SK-N-SH treated with all-trans-retinoic acid at 6 μM for 48 hours (cell line): ENCODE measurements at regions not wholly inside any gene's neighbourhood (a gene's known extent, or its start where the extent isn't known, plus 50 kb on each side); places are given as distances from the start of the nearest gene placed in this dataset.

ENCODE experiments used
- ATAC-seq: fragments of 200-7000 bp; cut with Tn5 transposase; 3 replicates; pipeline ENCODE4 v1.9.1; 2020; ENCODE audit warnings: mild to moderate bottlenecking, moderate library complexity
- ARNTL ChIP-seq: fragments of 450-650 bp; formaldehyde crosslinking; IDR thresholded peaks from 2 replicates; pipeline ENCODE4 v1.5.0; 2020; ENCODE audit warnings: low read depth, mild to moderate bottlenecking, moderate library complexity, borderline replicate concordance
- BACH2 ChIP-seq: fragments of 250-450 bp; sonication (Bioruptor Pico); IDR thresholded peaks from 2 replicates; pipeline ENCODE4 v1.9.0; 2021; ENCODE audit warnings: mild to moderate bottlenecking, borderline replicate concordance
- CSRNP3 ChIP-seq: fragments of 250-450 bp; sonication (Bioruptor Pico); IDR thresholded peaks from 2 replicates; pipeline ENCODE4 v1.5.1; 2021; ENCODE audit warnings: mild to moderate bottlenecking, moderate library complexity
- ESRRG ChIP-seq: fragments of 250-450 bp; sonication (Bioruptor Pico); IDR thresholded peaks from 2 replicates; pipeline ENCODE4 v1.6.1; 2021; ENCODE audit warnings: mild to moderate bottlenecking
- GLIS3 ChIP-seq: fragments of 250-450 bp; sonication (Bioruptor Pico); IDR thresholded peaks from 2 replicates; pipeline ENCODE4 v1.5.0; 2020; ENCODE audit warnings: mild to moderate bottlenecking, moderate library complexity
- ISL1 ChIP-seq: fragments of 250-450 bp; sonication (Bioruptor Pico); IDR thresholded peaks from 2 replicates; pipeline ENCODE4 v2.1.2; 2022; ENCODE audit warnings: mild to moderate bottlenecking, moderate library complexity
- OSR1 ChIP-seq: fragments of 250-450 bp; sonication (Bioruptor Pico); IDR thresholded peaks from 2 replicates; pipeline ENCODE4 v1.8.0; 2022; ENCODE audit warnings: moderate library complexity, mild to moderate bottlenecking, inconsistent platforms
- PATZ1 ChIP-seq: fragments of 250-450 bp; sonication (Bioruptor Pico); IDR thresholded peaks from 2 replicates; pipeline ENCODE4 v1.8.0; 2020; ENCODE audit warnings: mild to moderate bottlenecking, moderate library complexity, borderline replicate concordance
- POU6F1 ChIP-seq: fragments of 250-450 bp; sonication (Bioruptor Pico); IDR thresholded peaks from 2 replicates; pipeline ENCODE4 v1.8.0; 2021; ENCODE audit warnings: low read depth, mild to moderate bottlenecking, moderate library complexity, borderline replicate concordance
- PPARA ChIP-seq: fragments of 250-450 bp; sonication (Bioruptor Pico); IDR thresholded peaks from 2 replicates; pipeline ENCODE4 v1.5.0; 2020; ENCODE audit warnings: mild to moderate bottlenecking, borderline replicate concordance
- RARB ChIP-seq: fragments of 250-450 bp; sonication (Bioruptor Pico); IDR thresholded peaks from 2 replicates; pipeline ENCODE4 v1.8.0; 2021; ENCODE audit warnings: mild to moderate bottlenecking, moderate library complexity
- SNAI2 ChIP-seq: fragments of 250-450 bp; sonication (Bioruptor Pico); IDR thresholded peaks from 2 replicates; pipeline ENCODE4 v1.5.0; 2020; ENCODE audit warnings: mild to moderate bottlenecking, moderate library complexity
- TCF4 ChIP-seq: fragments of 250-450 bp; sonication (Bioruptor Pico); IDR thresholded peaks from 2 replicates; pipeline ENCODE4 v1.8.0; 2021; ENCODE audit warnings: mild to moderate bottlenecking, moderate library complexity, borderline replicate concordance
- TOX ChIP-seq: fragments of 250-450 bp; sonication (Bioruptor Pico); IDR thresholded peaks from 2 replicates; pipeline ENCODE4 v1.8.0; 2021; ENCODE audit warnings: mild to moderate bottlenecking, moderate library complexity, borderline replicate concordance
- ZC3H10 ChIP-seq: fragments of 250-450 bp; sonication (Bioruptor Pico); IDR thresholded peaks from 2 replicates; pipeline ENCODE4 v1.5.1; 2021; ENCODE audit warnings: mild to moderate bottlenecking, moderate library complexity
- ZFP3 ChIP-seq: fragments of 250-450 bp; sonication (Bioruptor Pico); IDR thresholded peaks from 2 replicates; pipeline ENCODE4 v1.5.0; 2020; ENCODE audit warnings: mild to moderate bottlenecking, moderate library complexity
- ZFP30 ChIP-seq: fragments of 450-650 bp; formaldehyde crosslinking; IDR thresholded peaks from 2 replicates; pipeline ENCODE4 v1.5.0; 2022; ENCODE audit warnings: mild to moderate bottlenecking, moderate library complexity
- ZNF565 ChIP-seq: fragments of 450-650 bp; formaldehyde crosslinking; conservative IDR thresholded peaks from 2 replicates; pipeline ENCODE4 v1.5.0; 2020; ENCODE audit warnings: low read depth, mild to moderate bottlenecking, moderate library complexity
- TF ChIP-seq, protein P1 (sequence below): fragments of 250-450 bp; sonication (Bioruptor Pico); IDR thresholded peaks from 2 replicates; pipeline ENCODE4 v1.5.0; 2020; ENCODE audit warnings: mild to moderate bottlenecking, moderate library complexity
- TF ChIP-seq, protein P2 (sequence below): fragments of 250-450 bp; sonication (Bioruptor Pico); IDR thresholded peaks from 2 replicates; pipeline ENCODE4 v1.5.1; 2020; ENCODE audit warnings: low read depth, mild to moderate bottlenecking, moderate library complexity

DNA sequence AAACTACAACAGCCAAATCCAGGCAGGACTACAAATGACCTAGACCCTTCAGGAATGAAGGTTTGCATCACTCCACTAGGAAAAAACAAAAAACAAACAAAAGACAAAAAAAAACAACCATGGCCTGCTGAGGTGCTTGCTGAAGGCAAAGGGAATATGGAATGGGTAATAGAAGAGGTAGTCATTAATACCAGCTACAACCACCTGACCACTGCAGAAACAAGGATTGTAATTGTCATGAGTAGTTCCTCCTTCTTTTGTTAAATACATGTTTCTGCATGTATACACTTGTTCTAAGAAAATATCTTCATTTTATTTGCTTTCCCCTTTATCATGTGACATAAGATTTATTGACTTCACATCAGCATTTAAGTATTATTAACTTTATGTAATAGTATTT lies 409.8 kb upstream of the GRID2 start (continued):
- TF ChIP-seq RARB (CRISPR knock-in tag), result no peak
- no peak for TF ChIP-seq SNAI2 (CRISPR knock-in tag)
- no peak for TF ChIP-seq ESRRG
- TF ChIP-seq ZNF565 (CRISPR knock-in tag), result no peak
- no peak for TF ChIP-seq BACH2 (CRISPR knock-in tag)
- TF ChIP-seq ZFP3 (CRISPR knock-in tag), result no peak

DNA sequence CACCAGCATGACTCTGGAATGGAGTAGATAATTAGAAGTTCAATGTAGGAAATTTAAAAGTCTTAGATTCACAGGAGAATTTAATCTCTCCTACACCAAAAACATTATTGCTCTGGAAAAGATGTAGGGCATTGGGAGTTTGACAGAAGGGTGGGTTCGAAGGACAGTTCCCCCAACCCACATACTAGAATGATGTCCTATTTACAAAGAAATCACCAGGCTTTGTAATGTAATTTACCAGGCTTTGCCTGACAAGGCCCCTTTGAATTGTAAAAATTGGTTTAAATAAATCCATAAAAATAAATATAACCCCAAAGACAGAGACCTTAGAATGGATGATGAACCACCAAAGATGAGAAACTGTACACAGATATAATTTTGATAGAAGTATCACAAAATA lies 399.2 kb upstream of the GRID2 start:
- TF ChIP-seq ISL1, result no peak
- no peak for TF ChIP-seq SNAI2 (CRISPR knock-in tag)
- TF ChIP-seq ZFP30 (CRISPR knock-in tag), result no peak
- TF ChIP-seq TCF4, result no peak
- no peak for TF ChIP-seq ZC3H10 (CRISPR knock-in tag)
- TF ChIP-seq, protein P1, sequence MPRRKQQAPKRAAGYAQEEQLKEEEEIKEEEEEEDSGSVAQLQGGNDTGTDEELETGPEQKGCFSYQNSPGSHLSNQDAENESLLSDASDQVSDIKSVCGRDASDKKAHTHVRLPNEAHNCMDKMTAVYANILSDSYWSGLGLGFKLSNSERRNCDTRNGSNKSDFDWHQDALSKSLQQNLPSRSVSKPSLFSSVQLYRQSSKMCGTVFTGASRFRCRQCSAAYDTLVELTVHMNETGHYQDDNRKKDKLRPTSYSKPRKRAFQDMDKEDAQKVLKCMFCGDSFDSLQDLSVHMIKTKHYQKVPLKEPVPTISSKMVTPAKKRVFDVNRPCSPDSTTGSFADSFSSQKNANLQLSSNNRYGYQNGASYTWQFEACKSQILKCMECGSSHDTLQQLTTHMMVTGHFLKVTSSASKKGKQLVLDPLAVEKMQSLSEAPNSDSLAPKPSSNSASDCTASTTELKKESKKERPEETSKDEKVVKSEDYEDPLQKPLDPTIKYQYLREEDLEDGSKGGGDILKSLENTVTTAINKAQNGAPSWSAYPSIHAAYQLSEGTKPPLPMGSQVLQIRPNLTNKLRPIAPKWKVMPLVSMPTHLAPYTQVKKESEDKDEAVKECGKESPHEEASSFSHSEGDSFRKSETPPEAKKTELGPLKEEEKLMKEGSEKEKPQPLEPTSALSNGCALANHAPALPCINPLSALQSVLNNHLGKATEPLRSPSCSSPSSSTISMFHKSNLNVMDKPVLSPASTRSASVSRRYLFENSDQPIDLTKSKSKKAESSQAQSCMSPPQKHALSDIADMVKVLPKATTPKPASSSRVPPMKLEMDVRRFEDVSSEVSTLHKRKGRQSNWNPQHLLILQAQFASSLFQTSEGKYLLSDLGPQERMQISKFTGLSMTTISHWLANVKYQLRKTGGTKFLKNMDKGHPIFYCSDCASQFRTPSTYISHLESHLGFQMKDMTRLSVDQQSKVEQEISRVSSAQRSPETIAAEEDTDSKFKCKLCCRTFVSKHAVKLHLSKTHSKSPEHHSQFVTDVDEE (CRISPR knock-in tag), result no peak
- TF ChIP-seq ESRRG, result no peak
- TF ChIP-seq ZNF565 (CRISPR knock-in tag), result no peak
- TF ChIP-seq PPARA (CRISPR knock-in tag), result no peak
- TF ChIP-seq, protein P2, sequence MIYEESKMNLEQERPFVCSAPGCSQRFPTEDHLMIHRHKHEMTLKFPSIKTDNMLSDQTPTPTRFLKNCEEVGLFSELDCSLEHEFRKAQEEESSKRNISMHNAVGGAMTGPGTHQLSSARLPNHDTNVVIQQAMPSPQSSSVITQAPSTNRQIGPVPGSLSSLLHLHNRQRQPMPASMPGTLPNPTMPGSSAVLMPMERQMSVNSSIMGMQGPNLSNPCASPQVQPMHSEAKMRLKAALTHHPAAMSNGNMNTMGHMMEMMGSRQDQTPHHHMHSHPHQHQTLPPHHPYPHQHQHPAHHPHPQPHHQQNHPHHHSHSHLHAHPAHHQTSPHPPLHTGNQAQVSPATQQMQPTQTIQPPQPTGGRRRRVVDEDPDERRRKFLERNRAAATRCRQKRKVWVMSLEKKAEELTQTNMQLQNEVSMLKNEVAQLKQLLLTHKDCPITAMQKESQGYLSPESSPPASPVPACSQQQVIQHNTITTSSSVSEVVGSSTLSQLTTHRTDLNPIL, result no peak
- TF ChIP-seq, all 23 proteins: peak for 0

GRCh38 chr4:91909963-91910362 lies 393.8 kb upstream of the GRID2 start:
- no peak for TF ChIP-seq ZFP30 (CRISPR knock-in tag)
- TF ChIP-seq PPARA (CRISPR knock-in tag), result no peak
- no peak for TF ChIP-seq BACH2 (CRISPR knock-in tag)
- TF ChIP-seq PATZ1, result no peak
- TF ChIP-seq ZNF565 (CRISPR knock-in tag), result no peak
- TF ChIP-seq OSR1 (CRISPR knock-in tag), result no peak
- TF ChIP-seq, protein P2, result no peak
- TF ChIP-seq TOX, result no peak
- TF ChIP-seq, all 23 proteins: peak for 0
- ATAC-seq, result no peak

More for the DNA sequence above, 399.2 kb upstream of the GRID2 start:
- no peak for ATAC-seq

- TF ChIP-seq CSRNP3 (CRISPR knock-in tag) (no peak), POU6F1 (no peak), OSR1 (CRISPR knock-in tag) (no peak), PPARA (CRISPR knock-in tag) (no peak), SNAI2 (CRISPR knock-in tag) (no peak), GLIS3 (no peak), ARNTL (CRISPR knock-in tag) (no peak), ZC3H10 (CRISPR knock-in tag) (no peak), ESRRG (no peak), ISL1 (no peak)
- TF ChIP-seq, protein P2, result no peak
- ATAC-seq, result no peak
These were observed 389.5 kb upstream of the GRID2 start for GRCh38 chr4:91914176-91914804.
